Naive thymus-derived CD4-positive, alpha-beta T cell (primary cell): ENCODE measurements at regions not wholly inside any gene's neighbourhood (a gene's known extent, or its start where the extent isn't known, plus 50 kb on each side); places are given as distances from the start of the nearest gene placed in this dataset.
"Not testable (repeated sequence)": the region's sequence is repeated elsewhere in the genome, so short reads cannot be mapped to it uniquely, and the experiment has no call there.

Experiments used
- ATAC-seq: fragments of 150-1000 bp; cut with Tn5 transposase; 2 replicates; pipeline ENCODE4 v1.10.0; 2021; ENCODE audit warnings: mild to moderate bottlenecking, moderate library complexity
- CTCF ChIA-PET: fragments of 350-600 bp; sonication (Branson Sonifier 250); formaldehyde crosslinking; loops from one replicate; lab custom pipeline; 2021; ENCODE audit warnings: antibody characterized with exemption; lab: Charles Lee
- POLR2A ChIA-PET: fragments of 350-600 bp; sonication (Branson Sonifier 250); formaldehyde crosslinking; loops from one replicate; lab custom pipeline; 2021; ENCODE audit warnings: antibody characterized with exemption, inconsistent platforms; lab: Charles Lee
- DNase-seq, 9 donors: peaks; one replicate each; pipeline versions ENCODE4 v3.0.0 to v3.0.0-alpha.2; 2020 to 2022; ENCODE audit warnings: mixed read lengths in 1 of 9
- H3K27ac ChIP-seq: one replicate; pipeline ENCODE4 v1.7.0; 2013; ENCODE audit warnings: mild to moderate bottlenecking, low read depth, low read length, moderate library complexity
- H3K27me3 ChIP-seq, 2 donors: one replicate each; pipeline ENCODE4 v1.7.0; 2013; ENCODE audit warnings: low read length in 2 of 2, mild to moderate bottlenecking in 2 of 2, moderate library complexity in 2 of 2; ENCODE audit not compliant: control insufficient read depth in 2 of 2, insufficient read depth in 2 of 2
- H3K36me3 ChIP-seq, 3 experiments: 1 replicate in 2 of 3; 2 replicates in 1 of 3; pipeline ENCODE4 v1.7.0; 2013; ENCODE audit warnings: low read length in 3 of 3, mild to moderate bottlenecking in 3 of 3, moderate library complexity in 1 of 3; ENCODE audit not compliant: insufficient read depth in 3 of 3, control insufficient read depth in 2 of 3
- H3K4me1 ChIP-seq, 2 donors: one replicate each; pipeline ENCODE4 v1.7.0; 2013; ENCODE audit warnings: low read length in 2 of 2, mild to moderate bottlenecking in 2 of 2, moderate library complexity in 1 of 2; ENCODE audit not compliant: control insufficient read depth in 2 of 2, insufficient read depth in 2 of 2
- H3K4me3 ChIP-seq: 2 replicates; pipeline ENCODE4 v1.7.0; 2013; ENCODE audit warnings: mild to moderate bottlenecking, low read length
- H3K9me3 ChIP-seq, 3 experiments: 1 replicate in 2 of 3; 2 replicates in 1 of 3; pipeline ENCODE4 v1.7.0; 2013; ENCODE audit warnings: low read length in 3 of 3; ENCODE audit not compliant: control insufficient read depth in 2 of 3
- H3K27ac Mint-ChIP-seq, 9 donors: one replicate each; pipeline ENCODE4 v1.8.0; 2020 to 2022; ENCODE audit warnings: mixed read lengths in 9 of 9, mild to moderate bottlenecking in 8 of 9, moderate library complexity in 5 of 9, inconsistent platforms in 2 of 9
- H3K27me3 Mint-ChIP-seq, 5 donors: one replicate each; pipeline ENCODE4 v1.8.0; 2021 to 2022; ENCODE audit warnings: mixed read lengths in 5 of 5, mild to moderate bottlenecking in 1 of 5
- H3K36me3 Mint-ChIP-seq, 5 donors: one replicate each; pipeline ENCODE4 v1.8.0; 2020 to 2022; ENCODE audit warnings: mixed read lengths in 5 of 5, mild to moderate bottlenecking in 3 of 5, inconsistent platforms in 1 of 5
- H3K4me1 Mint-ChIP-seq, 7 donors: one replicate each; pipeline ENCODE4 v1.8.0; 2020 to 2022; ENCODE audit warnings: mixed read lengths in 7 of 7, mild to moderate bottlenecking in 3 of 7, inconsistent platforms in 1 of 7
- H3K4me3 Mint-ChIP-seq, 10 donors: one replicate each; pipeline ENCODE4 v1.8.0; 2020 to 2022; ENCODE audit warnings: mild to moderate bottlenecking in 10 of 10, mixed read lengths in 10 of 10, moderate library complexity in 6 of 10, inconsistent platforms in 2 of 10
- H3K9me3 Mint-ChIP-seq, 11 donors: one replicate each; pipeline ENCODE4 v1.8.0; 2020 to 2022; ENCODE audit warnings: mixed read lengths in 11 of 11, mild to moderate bottlenecking in 4 of 11, inconsistent platforms in 1 of 11, moderate library complexity in 1 of 11
- intact Hi-C, 2 donors: fragments of 100-400 bp; cut with micrococcal nuclease; formaldehyde crosslinking; loops; one replicate each; pipeline ENCODE4 v1.15.1; 2023

GRCh38 chr15:24857763-24858162, 97.0 kb upstream of the SNRPN start:
- Histone ChIP-seq H3K4me3 (no peak overlapping the region), H3K27ac (no peak overlapping the region), H3K36me3 (no peaks in the 10 kb centered on the region), H3K4me1 (no peaks in the 10 kb centered on the region), H3K9me3 (peaks cover 0 to 4% (median 0%) of the 10 kb centered on the region in 3 experiments), H3K27me3 (no peaks in the 10 kb centered on the region)
- Mint-ChIP-seq H3K27me3 (peaks cover 0 to 15% (median 0%) of the 10 kb centered on the region in 5 donors), H3K27ac (no peak overlapping the region), H3K4me1 (peaks cover 0 to 2% (median 0%) of the 10 kb centered on the region in 7 donors), H3K36me3 (peaks cover 0 to 9% (median 0%) of the 10 kb centered on the region in 5 donors), H3K9me3 (peaks cover 8 to 64% (median 14%) of the 10 kb centered on the region in 11 donors), H3K4me3 (no peak overlapping the region)
- POLR2A ChIA-PET = no interaction called here
- intact Hi-C loops = no loop called here
- no peak for ATAC-seq
- no peak for DNase-seq
- CTCF ChIA-PET = no interaction called here

GRCh38 chr15:24858183-24858582, 96.6 kb upstream of the SNRPN start:
- H3K36me3 Mint-ChIP-seq = not testable (repeated sequence)

DNA sequence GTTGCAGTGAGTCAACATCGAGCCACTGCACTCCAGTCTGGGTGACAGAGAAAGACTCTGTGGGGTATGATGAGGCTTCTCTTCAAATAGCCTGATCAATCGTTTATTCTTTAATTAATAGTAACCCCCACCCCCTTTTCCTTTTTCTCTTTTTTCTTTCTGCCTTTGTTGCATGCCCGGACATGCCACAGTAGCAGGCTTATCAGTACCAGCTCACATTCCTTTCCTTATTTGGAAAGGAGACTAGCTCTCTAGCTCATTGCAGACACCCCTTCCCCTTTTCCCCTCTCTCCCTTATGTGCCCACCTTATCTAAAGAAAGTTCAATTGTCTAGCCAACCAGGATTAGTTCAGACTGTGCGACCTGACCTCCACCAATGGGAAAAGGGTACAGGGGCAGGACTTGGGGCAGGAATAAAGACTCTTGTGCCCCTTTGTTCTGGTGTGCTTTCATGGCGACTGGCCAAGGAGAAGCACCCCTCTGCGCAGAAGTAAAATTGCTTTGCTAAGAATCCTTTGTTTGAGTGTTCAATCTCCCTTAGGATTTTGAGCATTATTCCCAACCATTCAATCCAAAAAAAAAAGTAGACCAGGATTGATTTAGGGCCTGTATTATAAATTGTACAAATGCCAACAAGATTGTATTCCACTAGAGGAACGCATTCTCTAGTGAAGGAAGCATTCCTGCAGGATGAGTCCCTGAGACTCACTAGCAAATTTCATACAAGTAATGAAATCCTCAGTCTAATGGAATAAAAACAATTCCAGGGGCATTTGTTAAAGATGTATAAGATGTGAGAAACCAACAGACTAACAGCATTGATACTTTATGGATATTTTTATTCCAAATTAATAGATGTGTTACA, 95.8 kb upstream of the SNRPN start:
- ATAC-seq = no peak
- Histone ChIP-seq H3K36me3 (no peaks in the 10 kb centered on the region), H3K4me3 (no peak overlapping the region), H3K27ac (no peak overlapping the region), H3K4me1 (no peaks in the 10 kb centered on the region), H3K27me3 (no peaks in the 10 kb centered on the region), H3K9me3 (peaks cover 0 to 4% (median 0%) of the 10 kb centered on the region in 3 experiments)
- no peak for DNase-seq
- Mint-ChIP-seq H3K36me3 (peaks cover 0 to 9% (median 0%) of the 10 kb centered on the region in 5 donors), H3K4me1 (peaks cover 0 to 2% (median 0%) of the 10 kb centered on the region in 7 donors), H3K27me3 (peaks cover 0 to 15% (median 0%) of the 10 kb centered on the region in 5 donors), H3K9me3 (peaks cover 8 to 59% (median 13%) of the 10 kb centered on the region in 11 donors), H3K4me3 (no peak overlapping the region), H3K27ac (no peak overlapping the region)
- intact Hi-C loops = no loop called here
- ChIA-PET CTCF (no interaction called here), POLR2A (no interaction called here)

More at GRCh38 chr15:24858183-24858582, 96.6 kb upstream of the SNRPN start:
- H3K36me3 ChIP-seq, H3K27ac ChIP-seq, H3K4me3 ChIP-seq, H3K4me1 ChIP-seq, DNase-seq, CTCF ChIA-PET, ATAC-seq, H3K4me1 Mint-ChIP-seq, H3K9me3 ChIP-seq, H3K27ac Mint-ChIP-seq, POLR2A ChIA-PET, intact Hi-C loops, H3K4me3 Mint-ChIP-seq, H3K27me3 ChIP-seq: not testable (repeated sequence)
- H3K27me3 Mint-ChIP-seq = peaks cover 0 to 15% (median 0%) of the 10 kb centered on the region in 5 donors
- peaks cover 8 to 66% (median 14%) of the 10 kb centered on the region in 11 donors for H3K9me3 Mint-ChIP-seq

- Histone ChIP-seq H3K4me3 (no peak overlapping the region), H3K27ac (no peak overlapping the region), H3K36me3 (no peaks in the 10 kb centered on the region), H3K9me3 (peaks cover 0 to 3% (median 0%) of the 10 kb centered on the region in 3 experiments), H3K27me3 (no peaks in the 10 kb centered on the region), H3K4me1 (no peaks in the 10 kb centered on the region)
- CTCF ChIA-PET = no interaction called here
- DNase-seq (no peak), ATAC-seq (no peak)
- intact Hi-C loops = no loop called here
- no peak overlapping the region for H3K27ac Mint-ChIP-seq
- H3K4me3 Mint-ChIP-seq = no peak overlapping the region
- peaks cover 0 to 2% (median 0%) of the 10 kb centered on the region in 7 donors for H3K4me1 Mint-ChIP-seq
- peaks cover 8 to 56% (median 18%) of the 10 kb centered on the region in 11 donors for H3K9me3 Mint-ChIP-seq
- peaks cover 0 to 9% (median 0%) of the 10 kb centered on the region in 5 donors for H3K36me3 Mint-ChIP-seq
- POLR2A ChIA-PET = no interaction called here
- H3K27me3 Mint-ChIP-seq = peaks cover 0 to 15% (median 0%) of the 10 kb centered on the region in 5 donors
Observed at GRCh38 chr15:24861014-24861690, 93.6 kb upstream of the SNRPN start.

- Histone ChIP-seq H3K4me1 (no peaks in the 10 kb centered on the region), H3K36me3 (no peaks in the 10 kb centered on the region), H3K4me3 (no peak overlapping the region), H3K27me3 (no peaks in the 10 kb centered on the region), H3K27ac (no peak overlapping the region), H3K9me3 (no peaks in the 10 kb centered on the region)
- H3K27ac Mint-ChIP-seq = no peak overlapping the region
- H3K27me3 Mint-ChIP-seq = peaks cover 0 to 4% (median 0%) of the 10 kb centered on the region in 5 donors
- ChIA-PET POLR2A (no interaction called here), CTCF (no interaction called here)
- peaks cover 3 to 57% (median 23%) of the 10 kb centered on the region in 11 donors for H3K9me3 Mint-ChIP-seq
- H3K4me3 Mint-ChIP-seq = no peak overlapping the region
- H3K4me1 Mint-ChIP-seq = peaks cover 0 to 2% (median 0%) of the 10 kb centered on the region in 7 donors
- ATAC-seq (no peak), DNase-seq (no peak)
- intact Hi-C loops = no loop called here
- H3K36me3 Mint-ChIP-seq = peaks cover 0 to 7% (median 0%) of the 10 kb centered on the region in 5 donors
Observed at GRCh38 chr15:24862726-24863521, 91.9 kb upstream of the SNRPN start.

DNA sequence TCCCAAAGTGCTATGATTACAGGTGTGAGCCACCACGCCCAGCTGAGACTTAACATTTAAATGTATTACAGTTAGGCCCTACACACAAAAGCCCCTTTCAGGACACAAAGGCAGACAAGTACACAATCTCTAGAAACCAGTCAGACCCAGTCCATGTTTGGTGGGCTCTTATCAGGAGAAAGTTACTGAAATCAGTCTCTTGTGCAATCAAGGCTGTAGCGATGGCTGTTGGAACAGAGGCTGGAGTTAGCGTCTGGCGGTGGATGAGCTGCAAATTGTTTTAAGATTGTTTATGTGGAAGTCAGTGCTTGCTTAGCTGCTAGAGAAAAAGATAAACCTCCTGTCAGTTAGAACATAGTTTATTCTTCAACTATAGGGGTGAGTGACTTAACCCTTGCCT, 89.5 kb upstream of the SNRPN start:
- intact Hi-C loops = no loop called here
- no peak overlapping the region for H3K4me3 Mint-ChIP-seq
- CTCF ChIA-PET = no interaction called here

More for the DNA sequence above, 89.5 kb upstream of the SNRPN start:
- POLR2A ChIA-PET = no interaction called here
- no peaks in the 10 kb centered on the region for H3K27me3 ChIP-seq
- no peaks in the 10 kb centered on the region for H3K4me1 ChIP-seq
- peaks cover 0 to 2% (median 0%) of the 10 kb centered on the region in 7 donors for H3K4me1 Mint-ChIP-seq
- H3K27ac Mint-ChIP-seq = no peak overlapping the region
- no peaks in the 10 kb centered on the region for H3K27me3 Mint-ChIP-seq
- no peaks in the 10 kb centered on the region for H3K36me3 ChIP-seq
- no peak for DNase-seq
- peaks cover 0 to 5% (median 0%) of the 10 kb centered on the region in 5 donors for H3K36me3 Mint-ChIP-seq
- no peak for ATAC-seq
- H3K9me3 ChIP-seq = no peaks in the 10 kb centered on the region
- H3K27ac ChIP-seq = no peak overlapping the region
- H3K9me3 Mint-ChIP-seq = peaks cover 3 to 61% (median 20%) of the 10 kb centered on the region in 11 donors
- no peak overlapping the region for H3K4me3 ChIP-seq
